ENCODE measurements at regions not wholly inside any gene's neighbourhood (a gene's known extent, or its start where the extent isn't known, plus 50 kb on each side); places are given as distances from the start of the nearest gene placed in this dataset.
"Not testable (repeated sequence)": the region's sequence is repeated elsewhere in the genome, so short reads cannot be mapped to it uniquely, and the experiment has no call there.

- DNase-seq: no peak
Measured at GRCh38 chr11:129637983-129638776, 177.5 kb upstream of the TMEM45B start.

DNA sequence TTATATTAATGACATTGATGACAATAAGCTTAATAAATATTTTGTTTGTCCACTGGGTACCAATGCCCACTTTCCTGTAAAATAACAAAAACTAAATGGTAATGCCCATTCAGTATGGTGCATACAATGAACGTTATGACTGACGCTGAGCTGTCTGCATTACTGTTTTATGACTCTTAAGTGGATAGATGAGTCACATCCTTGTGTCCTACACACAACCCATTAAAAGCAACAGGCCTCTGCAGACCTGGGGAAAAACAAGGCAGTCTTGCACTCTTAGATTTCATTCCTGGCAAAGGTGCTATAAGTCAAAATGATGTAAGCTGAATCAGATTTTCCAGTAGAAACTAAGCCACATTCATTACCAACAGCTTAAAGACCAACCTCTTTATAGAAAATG, 176.3 kb upstream of the TMEM45B start:
- no peak for DNase-seq

DNA sequence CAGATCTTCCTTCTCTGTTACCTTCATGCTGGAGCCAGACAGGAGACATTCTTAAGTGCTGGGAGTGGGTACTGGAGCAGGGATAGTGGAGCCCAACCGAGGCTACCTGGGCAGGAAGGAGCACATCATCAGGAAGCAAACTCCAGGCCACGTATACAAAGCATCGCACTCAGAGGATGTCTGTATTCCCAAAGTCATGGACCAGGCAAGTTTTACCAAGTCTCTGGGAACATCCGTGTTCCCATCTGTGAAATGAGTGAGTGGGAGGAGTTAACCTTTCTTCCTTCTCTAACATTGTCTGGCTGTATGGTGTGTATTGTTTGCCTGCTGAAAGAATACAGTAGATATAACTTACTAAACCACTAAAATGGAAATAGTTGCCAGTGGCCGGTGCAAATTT, 175.0 kb upstream of the TMEM45B start:
- no peak for DNase-seq

- DNase-seq: no peak
Measured at GRCh38 chr11:129643031-129643721, 172.5 kb upstream of the TMEM45B start.

DNA sequence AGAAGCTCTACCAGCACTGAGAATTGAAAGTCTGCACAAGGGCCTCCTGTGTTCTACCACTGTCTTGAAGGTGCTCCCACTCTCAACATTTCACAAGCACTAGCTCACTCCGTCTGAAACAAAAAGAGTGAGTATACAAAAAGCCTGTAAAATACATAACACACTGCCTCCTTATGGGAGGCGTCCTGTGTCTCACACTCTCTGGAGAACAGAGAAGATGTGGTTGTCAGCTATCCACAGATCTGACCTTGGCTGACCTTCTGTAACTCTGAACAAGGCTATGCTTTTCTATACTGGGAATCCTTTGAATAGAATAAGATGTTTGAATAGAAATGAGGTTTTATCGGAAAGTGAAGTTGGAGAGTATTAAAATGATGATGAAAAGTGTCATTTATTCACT, 171.3 kb upstream of the TMEM45B start:
- DNase-seq: no peak

DNA sequence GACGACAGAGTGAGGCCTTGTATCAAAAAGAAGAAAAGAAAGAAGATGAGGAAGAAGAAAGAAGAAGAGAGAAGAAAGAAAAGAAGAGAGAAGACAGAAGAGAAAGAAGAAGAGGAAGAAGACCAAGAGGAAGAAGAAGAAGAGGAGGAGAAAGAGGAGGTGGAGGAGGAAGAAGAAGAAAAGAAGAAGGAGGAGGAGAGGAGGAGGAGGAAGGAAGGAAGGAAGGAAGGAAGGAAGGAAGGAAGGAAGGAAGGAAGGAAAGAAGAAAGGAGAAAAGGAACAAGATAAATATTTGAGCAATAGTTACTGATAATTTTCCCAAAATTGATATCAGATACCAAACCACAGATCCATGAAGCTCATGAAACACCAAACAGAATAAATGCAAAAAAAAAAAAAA, 169.7 kb upstream of the TMEM45B start:
- DNase-seq: no peak

- DNase-seq: not testable (repeated sequence)
Measured at GRCh38 chr11:129650044-129650443, 165.6 kb upstream of the TMEM45B start.

DNA sequence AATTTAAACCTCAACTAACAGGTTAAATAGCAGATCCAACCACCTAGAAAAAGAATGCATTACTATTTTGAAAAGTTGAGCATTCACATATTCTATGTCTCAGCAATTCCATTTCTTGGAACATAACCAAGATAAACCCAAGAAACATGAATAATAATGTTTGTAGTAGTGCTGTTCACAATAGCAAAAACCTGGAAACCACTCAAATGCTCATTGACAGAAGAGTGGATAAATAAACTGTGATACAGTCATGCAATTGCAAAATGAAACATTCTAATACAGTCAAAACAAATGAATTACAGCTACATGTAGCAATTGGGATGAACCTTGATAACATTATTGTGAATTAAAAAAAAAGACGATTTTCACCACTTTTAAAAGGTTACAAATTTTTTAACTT, 162.8 kb upstream of the TMEM45B start:
- no peak for DNase-seq

DNA sequence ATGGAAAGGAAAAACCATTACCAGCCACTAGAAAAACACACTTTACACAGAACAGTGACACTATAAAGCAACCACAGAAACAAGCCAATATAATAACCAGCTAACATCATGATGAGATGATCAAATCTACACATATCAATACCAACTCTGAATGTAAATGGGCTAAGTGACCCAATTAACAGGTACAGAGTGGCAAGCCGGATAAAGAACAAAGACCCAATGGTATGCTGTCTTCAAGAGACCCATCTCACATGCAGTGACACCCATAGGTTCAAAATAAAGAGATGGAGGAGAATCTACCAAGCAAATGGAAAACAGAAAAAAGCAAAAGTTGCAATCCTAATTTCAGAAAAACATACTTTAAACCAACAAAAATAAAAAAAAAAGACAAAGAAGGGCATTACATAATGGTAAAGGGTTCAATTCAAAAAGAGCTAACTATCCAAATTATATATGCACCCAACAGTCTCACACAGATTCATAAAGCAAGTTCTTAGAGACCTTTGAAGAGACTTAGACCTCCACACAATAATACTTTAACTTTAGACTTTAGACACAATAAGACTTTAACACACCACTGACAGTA, 160.3 kb upstream of the TMEM45B start:
- no peak for DNase-seq

DNA sequence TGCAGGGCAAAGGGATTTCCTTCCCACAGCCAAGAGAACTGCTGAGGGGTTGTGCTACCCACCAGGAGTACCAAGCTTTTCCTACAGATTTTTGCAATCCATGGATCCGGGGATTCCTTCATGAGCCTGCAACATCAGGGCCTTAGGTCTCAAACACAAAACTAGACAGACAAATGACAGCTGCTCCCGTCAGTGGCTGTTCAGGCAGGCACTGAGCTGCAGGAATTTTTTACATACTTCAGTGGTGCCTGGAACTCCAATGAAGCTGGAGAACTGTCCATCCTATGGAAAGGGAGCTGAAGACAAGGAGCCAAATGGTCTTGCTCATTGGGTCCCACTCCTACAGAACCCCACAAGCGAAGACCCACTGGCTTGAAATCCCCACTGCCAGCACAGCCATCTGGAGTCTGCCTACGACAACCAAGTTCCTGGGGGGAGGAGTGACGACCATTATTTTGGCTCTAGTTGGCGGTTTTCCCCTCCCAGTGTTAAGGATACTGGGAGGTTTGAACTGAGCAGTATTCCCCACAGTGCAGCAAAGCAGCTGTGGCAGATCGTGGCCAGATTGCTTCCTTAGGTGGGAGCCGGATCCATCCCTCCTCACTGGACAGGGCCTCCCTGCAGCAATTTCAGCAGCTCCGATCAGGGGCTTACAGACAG, 157.7 kb upstream of the TMEM45B start:
- DNase-seq: no peak

GRCh38 chr11:129658526-129658867, 157.2 kb upstream of the TMEM45B start:
- DNase-seq: no peak

DNA sequence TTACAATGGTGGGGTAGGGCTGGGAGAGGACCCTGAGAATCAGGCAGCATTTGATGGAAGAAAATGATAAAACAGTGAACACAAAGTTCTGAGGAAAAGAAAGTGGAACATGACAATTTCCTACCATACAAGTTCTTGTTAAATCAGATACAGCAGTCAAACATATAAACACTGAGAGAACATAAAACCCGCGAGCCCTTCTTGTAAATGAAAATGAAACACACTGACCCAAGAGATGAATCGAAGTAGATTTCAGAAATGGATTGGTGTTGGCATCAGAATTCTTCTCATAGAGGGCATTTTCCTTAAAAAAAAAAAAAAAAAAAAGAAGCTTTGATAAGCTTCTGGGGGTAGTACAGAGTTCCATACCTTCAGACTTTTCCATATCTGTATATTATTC, 134.7 kb upstream of the TMEM45B start:
- DNase-seq: no peak

DNA sequence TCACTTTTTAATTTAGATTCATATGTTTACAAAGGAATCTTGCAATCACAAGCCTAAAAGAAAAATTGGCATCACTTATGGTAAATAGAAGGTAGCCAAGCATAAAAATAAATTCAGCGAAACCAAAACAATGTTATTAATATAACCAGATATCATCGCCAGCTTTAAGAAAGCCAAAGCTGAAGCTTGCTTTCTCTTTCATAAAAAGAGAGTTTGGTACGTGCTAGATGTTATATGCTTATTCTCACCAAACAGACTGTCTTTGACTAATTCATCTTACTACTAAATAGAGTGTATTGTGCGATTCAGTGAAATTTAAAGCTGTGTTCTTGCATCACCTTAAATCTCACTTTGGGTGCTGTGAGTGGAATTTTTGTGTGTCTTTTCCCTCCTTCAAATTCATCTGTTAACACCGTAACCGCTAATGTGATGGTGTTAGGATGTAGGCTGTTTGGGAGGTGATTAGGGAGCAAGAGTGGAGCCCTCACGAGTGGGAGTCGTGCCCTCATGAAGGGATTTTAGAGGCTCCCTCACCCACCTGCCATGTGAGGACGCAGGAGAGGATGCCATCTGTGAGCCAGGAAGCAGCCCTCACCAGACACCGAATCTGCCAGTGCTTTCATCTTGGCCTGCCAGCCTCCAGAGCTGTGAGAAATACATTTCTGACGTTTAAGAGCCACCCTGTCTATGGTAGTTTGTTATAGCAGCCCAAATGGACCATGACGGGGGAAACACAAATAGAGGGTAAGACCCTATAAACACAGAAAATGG, 134.1 kb upstream of the TMEM45B start:
- no peak for DNase-seq

- no peak for DNase-seq
Measured at GRCh38 chr11:129686269-129686668, 129.4 kb upstream of the TMEM45B start.

DNA sequence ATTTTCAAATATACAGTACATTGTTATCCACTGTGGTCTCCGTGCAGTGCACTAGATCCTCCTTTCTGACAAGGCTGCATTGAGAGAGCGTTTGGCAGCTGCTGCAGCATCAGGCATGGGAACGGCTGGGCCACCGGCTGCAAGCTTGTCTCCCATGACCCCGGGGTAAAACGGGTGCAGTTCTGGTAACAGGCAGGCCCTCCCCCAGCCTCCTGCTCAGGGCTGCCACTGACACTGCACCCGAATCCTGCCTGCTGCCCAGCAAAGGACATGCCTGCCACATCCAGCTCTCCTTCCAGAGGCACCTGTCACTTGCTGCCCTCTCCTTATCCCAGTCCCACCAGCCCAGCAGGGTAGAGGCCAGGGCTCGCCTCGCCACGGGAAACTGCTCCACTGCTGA, 124.5 kb upstream of the TMEM45B start:
- no peak for DNase-seq

- DNase-seq: no peak
Measured at GRCh38 chr11:129694538-129694937, 121.1 kb upstream of the TMEM45B start.

DNA sequence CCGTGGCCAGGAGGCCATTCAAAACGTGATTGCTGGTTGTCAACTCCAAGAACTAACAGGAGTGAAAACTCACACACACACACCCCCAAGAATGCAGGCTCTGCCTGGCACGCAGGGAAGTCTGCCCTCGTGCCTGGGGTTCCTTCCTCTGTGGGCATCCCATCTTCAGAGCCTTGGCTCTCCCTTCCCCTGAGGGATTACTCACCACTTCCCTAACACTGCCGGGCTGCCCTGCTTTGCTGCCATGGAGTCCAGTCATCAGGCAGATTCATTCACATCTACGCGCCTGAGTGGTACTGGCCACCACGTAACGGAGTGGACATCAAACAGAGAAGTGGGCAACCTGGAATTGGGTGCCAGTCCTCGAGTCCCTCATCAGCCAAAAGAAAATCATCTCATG, 120.7 kb upstream of the TMEM45B start:
- DNase-seq: no peak

- DNase-seq: peak; percentile 14
Measured at GRCh38 chr11:129695571-129696308, 119.9 kb upstream of the TMEM45B start.

DNA sequence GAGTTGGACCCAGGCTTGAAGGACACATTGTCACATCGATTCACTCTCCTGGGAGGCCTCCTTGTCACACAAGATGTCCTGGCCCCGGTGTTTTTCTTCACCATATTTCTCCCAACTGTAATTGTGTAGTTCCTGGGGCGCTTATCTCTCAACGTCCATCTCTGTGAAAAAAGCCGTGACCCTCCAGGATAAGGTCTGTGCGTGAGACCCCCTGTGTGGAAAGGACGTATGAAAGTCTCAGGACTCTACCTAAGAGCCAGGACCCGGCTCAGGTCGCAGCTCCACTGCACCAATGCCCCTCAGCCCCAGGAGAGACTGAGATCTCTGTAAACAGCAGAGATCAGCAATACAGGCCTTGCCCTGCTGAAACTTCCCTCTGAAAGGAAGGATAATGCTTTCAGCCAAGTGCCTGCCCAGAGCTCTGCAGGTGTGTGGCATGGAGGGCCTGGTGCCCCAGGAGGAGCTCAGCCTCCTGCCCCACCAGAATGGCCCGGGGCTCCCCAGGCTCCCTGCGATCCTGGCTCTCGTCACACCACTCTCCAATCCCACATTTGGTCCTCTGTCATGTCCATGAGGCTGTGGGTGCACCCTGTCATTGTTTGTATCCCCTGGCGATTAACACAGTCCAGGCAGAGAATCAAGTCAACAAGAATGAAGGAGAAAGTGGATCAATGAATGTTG, 119.2 kb upstream of the TMEM45B start:
- DNase-seq: no peak

- no peak for DNase-seq
Measured at GRCh38 chr11:129698212-129698611, 117.4 kb upstream of the TMEM45B start.

DNA sequence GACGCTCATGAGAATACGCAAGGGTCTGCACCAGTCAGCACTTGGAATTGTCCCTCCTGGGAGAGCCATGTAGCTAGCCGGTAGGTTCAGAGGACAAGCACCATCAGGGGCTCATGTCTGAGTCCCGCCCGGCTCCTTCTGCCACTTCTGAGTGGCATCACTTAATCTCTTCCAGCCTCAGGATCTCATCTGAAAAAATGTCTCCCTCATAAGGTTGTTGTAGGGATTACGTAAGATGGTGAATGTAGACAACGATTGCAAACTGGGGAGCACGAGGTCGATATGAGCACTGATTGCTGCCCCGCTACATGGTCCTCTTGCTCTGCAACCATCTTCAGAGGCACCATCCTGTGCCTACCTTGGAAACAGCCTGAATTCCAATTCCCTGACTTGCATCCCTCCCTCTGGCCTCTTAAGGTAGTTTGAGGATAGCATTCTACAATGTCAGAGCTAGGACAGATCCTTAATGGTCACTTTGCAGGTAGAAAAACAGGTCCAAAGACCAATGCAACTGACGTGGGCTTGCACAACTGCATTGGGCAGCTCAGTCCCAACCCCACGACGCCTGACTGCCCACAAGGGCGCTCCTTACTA, 115.8 kb upstream of the TMEM45B start:
- DNase-seq: no peak
